ENCODE measurements at regions not wholly inside any gene's neighbourhood (a gene's known extent, or its start where the extent isn't known, plus 50 kb on each side); places are given as distances from the start of the nearest gene placed in this dataset.
A peak's percentile ranks its signal among the peaks of the same experiment; 100 is the strongest.
"Not testable (repeated sequence)": the region's sequence is repeated elsewhere in the genome, so short reads cannot be mapped to it uniquely, and the experiment has no call there.

DNA sequence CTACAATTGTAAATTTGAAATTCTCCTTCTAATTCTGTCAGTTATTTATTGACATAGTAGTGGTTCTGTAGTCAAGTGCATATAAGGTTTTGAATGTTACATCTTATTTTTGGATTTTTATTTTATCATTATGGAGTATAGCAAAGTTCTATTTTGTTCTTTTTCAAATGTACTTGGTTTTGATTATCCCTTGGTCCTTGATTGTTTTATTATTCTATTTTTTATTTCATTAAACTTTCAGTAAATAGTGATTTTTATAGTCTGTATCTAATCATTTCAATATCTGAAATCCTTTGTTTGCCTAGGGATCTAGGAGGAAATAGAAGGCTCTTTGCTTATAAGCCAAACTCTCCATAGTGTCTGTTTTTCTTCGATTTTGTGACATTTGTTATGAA, 87.8 kb downstream of the HFE start:
- no peak for DNase-seq

DNA sequence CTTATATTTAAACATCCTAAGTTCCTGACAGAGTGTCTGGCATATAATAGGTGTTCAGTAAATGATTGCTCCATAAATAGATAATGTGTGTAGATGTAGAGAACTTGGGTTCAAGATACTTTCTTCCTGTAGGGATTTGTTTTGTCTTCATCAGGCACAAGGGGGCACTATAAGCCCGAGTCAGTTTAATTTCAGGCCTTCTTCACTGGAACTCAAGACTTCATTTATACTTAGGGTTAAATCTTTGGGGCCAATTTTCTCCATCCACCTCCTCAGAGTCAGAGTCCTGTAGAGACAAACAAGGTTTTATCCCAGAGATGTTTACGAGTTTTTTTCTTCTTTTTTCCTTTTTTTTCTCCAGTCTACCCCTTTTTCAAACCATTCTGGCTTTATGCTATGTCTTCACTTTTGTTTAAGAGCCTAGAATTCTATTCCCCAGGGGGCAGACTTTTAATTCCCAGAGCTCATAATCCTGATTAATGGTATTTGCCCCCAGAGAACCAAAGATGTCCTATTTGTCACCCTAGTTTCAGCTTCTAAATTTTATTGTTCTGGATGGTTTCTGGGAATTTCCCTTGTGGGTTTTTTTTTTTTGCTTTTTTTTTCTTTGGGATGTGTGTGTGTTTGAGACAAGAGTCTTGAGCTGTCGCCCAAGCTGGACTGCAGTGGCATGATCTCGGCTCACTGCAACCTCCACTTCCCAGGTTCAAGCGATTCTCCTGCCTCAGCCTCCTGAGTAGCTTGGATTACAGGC, 88.4 kb downstream of the HFE start:
- peak in 1 of 2 donors; percentile 44 for DNase-seq

DNA sequence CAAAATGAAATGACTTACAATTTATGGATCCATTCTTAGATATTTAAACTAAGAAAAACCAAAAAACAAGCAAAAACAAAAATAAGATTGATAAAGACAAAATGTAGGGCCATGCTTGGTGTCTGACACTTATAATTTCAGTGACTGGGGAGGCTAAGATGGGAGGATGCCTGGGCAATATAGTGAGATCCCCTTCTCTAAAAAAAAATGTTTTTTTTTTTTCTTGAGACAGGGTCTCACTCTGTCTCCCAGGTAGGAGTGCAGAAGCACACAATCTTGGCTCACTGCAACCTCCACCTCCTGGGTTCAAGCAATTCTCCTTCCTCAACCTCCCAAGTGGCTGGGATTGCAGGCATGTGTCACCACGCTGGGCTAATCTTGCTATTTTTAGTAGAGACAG, 92.4 kb downstream of the HFE start:
- no peak for DNase-seq

DNA sequence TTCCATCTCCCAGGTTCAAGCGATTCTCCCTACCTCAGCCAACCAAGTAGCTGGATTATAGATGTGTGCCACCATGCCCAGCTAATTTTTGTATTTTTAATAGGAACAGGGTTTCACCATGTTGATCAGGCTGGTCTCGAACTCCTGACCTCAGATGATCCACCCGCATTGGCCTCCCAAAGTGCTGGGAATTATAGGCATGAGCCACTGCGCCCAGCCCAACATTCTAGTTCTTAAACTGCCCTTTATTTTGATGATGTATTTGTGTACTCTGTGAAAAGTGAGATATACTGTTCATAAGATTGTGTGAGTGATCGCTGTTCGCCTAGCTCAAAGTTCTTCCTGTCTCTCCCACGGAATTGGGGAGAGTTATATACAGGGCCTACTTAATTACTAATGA, 93.1 kb downstream of the HFE start:
- DNase-seq: no peak

DNA sequence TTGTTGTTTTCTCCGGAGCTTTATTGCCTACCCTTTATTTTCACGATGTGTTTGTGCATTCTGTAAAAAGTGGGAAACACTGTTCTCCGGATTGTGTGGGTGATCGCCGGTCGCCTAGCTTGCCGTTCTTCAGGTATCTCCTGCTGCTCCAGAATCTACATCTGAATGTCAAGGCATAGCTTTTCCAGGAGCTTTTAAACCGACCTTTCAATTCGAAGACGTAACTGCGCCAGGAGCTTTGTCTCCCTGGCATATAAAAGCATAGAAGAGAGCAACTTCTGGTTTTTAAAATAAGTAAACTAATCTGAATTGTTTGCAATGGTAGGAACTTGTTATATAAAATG, 96.0 kb downstream of the HFE start:
- no peak for DNase-seq

DNA sequence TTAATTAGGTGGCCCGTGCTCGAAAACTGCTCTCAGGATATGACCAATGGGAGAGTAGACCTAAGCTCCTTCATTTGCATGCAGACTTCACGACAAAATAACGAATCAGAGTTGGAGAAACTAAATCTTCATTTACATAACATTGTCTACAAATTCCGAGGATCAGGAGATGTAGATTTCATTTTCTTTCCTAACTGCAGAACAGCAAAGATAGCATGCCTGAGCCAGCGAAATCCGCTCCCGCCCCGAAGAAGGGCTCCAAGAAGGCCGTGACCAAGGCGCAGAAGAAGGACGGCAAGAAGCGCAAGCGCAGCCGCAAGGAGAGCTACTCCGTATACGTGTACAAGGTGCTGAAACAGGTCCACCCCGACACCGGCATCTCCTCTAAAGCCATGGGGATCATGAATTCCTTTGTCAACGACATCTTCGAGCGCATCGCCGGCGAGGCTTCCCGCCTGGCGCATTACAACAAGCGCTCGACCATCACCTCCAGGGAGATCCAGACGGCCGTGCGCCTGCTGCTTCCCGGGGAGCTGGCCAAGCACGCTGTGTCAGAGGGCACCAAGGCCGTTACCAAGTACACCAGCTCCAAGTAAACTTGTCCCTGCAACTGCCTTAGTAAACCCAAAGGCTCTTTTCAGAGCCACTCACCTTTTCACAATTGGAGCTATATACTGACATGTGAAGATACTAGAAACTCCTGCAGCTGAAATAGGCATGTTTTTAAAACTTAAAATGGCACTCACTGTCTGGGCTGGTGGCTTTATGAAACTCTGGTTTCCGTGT, 96.5 kb downstream of the HFE start:
- peak; percentile 55 to 60 for DNase-seq

DNA sequence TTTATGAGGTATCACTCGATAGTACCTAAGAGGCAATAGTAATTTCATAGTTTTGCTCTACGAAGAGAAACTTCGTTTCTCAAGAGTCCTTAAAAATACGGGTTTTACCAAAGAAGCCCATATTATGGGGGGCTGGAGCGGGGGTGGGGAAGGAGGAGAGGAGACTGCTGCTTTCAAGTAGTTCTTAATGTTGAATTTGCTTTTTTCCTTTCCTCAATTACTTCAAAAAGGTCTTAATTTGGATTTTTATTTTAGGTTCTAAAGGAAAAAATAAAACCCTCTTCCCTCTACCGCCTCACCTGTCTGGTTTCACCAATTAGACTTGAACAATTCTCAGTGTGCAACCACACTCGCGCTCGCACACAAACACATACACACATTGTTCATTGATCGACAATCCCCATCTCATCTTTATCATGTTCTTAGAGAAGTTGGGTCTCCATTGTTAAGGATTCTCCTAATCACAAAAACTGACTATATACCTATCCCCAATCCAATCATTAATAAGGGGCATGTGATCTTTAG, 97.2 kb downstream of the HFE start:
- DNase-seq: no peak

DNA sequence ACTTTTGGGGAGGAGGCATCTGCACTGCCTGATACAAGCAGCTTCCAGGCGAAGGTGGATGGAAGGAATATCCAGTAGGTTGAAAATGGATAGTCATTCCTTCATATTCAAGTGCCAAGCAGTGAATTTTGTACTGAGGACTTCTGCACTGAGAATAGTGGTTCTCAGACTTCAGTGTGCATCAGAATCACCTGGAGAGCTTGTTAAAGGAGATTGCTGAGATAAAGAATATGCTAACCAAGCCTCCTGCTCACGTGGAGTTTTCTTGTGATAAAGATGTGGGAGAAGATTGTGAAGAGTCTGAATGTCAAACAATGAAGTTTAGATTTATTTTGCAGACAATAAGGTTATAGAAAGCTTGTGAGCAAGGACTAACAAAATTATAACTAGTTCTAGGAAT, 97.8 kb downstream of the HFE start:
- DNase-seq: no peak

DNA sequence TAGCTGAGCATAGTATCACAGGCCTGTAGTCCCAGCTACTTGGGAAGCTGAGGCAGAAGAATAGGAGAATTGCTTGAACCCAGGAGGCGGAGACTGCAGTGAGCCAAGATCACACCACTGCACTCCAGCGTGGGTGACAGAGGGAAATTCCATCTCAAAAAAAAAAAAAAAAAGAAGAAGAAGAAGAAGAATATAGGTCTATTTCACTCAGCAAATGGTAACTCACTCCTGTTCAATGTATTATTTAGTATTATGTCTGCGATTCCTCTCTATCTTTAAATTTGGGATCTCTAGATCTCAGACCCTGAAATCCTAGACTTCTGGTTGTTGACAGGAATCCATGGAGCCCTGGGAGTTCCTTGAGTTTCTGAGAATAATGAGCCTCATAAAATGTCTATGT, 98.6 kb downstream of the HFE start:
- DNase-seq: no peak

DNA sequence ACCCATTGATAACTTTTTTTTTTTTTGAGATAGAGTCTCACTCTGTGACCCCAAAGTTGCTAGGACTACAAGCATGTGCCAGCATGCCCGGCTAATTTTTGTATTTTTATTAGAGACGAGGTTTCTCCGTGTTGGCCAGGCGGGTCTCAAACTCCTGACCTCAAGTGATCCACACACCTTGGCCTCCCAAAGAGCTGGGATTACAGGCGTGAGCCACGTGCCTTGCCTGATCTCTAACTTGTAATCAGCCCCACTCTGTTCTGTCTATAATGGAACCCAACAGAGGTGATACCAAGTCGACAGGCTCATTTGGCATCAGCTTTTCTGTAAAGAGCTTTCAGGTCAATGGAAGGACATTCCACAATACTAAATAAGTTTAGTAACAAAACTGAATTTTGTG, 99.4 kb downstream of the HFE start:
- DNase-seq: no peak

DNA sequence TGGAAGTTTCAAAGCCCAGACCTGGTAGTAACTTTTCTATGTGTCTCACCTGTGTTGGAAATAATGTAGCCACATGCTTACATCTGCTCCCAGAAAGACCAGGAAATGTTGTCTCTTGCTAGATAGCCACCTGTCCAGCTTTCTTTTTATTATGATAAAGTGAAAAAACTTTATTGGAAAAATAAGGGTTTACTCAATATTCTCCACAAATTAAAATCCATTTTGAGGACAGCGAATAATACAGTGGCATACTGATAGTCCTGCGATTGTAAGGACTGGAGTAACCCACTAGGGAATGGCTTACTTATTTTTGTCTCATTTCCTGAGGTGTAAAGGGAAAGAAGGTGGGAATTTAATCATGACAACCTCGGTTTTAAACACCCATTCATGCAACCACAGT, 100.1 kb downstream of the HFE start:
- no peak for DNase-seq

DNA sequence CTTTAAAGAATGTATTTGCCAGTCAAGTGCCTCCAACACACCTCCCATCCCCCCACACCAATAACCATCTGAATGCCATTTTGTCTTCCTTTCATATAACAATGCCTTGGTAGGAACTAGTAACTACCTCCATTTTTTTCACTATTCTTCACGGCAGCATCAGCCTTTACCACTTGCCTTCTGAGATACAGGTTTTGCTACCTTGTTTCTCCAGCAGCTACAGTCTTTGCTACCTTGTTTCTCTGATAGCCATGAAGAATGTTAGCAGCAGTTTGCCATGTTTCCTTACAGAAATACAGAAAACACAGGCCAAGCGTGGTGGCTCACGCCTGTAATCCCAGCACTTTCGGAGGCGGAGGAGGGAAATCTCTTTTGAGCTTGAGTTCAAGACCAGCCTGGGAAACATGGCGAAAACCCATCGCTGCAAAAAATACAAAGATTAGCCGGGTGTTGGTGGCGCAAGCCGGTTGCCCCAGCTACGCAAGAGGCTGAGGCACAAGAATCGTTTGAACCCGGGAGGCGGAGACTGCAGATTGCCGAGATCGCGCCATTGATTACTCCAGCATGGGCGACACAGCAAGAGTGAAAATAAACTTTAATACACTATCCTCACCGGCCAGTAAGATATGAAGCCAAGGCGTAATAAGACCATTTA, 100.9 kb downstream of the HFE start:
- peak; percentile 41 to 49 for DNase-seq

DNA sequence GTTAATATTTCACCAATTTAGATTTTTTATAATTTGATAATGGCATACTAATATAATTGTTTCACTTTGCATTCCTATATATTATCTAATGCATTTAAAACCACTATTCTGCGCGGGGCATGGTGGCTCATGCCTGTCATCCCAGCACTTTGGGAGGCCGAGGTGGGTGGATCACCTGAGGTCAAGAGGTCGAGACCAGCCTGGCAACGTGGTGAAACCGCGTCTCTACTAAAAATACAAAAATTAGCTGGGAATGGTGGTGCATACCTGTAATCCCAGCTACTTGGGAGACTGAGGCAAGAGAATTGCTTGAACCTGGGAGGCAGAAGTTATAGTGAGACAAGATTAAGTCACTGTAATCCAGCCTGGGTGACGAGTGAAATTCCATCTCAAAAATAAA, 104.3 kb downstream of the HFE start:
- not testable (repeated sequence) for DNase-seq

DNA sequence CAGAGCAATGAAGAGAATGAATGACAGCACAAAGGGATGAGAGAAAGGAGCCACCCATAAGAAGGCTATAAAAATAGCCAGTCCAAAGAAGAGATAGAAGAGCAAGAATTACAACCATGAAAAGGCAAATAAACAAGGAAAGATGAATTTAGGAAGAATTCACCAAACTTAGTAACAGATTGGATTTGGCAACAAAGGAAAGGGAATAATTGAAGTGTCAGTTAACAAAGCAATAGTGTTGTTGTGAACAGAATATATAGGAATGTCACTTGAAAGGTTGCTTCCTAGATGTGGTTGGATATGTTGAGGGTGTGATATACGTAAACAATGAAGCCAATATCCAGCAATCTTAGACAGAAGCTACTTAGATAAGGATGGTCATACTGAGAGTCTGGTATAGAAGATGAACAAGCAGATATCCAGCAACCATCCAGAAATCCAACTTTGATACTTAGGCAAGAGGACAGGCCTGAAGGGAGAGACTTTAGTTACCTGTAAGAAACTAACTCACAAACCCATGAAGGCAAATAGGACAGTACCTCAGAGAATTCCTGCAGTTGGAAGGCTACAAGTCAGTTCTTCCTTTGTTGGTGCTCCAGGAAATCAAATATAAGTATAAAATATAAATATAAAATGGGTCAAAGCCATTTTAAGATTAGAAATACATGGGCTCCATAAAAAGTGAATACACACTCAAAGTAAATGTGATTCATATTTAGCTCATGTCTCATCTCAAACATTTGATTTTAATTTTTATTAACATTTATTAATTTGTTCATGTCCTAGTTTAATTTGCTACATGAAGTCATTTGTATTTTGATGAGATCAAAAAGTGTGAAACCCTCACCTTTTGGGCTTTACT, 106.5 kb downstream of the HFE start:
- no peak for DNase-seq

DNA sequence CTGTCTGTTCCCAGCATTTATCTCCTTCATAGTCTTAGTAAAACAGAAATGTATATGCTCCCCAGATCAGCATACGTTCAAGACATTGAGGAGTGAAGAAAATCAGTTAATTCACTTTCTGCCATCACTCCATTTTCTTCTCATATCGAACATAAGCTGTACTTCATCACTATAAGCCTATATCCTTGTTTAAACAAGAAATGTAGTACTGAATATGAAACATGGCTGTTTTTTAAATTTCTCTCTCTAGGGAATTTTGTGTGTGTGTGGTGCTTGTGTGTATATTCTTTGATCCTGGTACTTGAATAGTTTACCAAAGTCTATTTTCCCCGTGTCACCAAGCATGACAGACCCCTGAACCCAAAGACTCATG, 107.1 kb downstream of the HFE start:
- no peak for DNase-seq

DNA sequence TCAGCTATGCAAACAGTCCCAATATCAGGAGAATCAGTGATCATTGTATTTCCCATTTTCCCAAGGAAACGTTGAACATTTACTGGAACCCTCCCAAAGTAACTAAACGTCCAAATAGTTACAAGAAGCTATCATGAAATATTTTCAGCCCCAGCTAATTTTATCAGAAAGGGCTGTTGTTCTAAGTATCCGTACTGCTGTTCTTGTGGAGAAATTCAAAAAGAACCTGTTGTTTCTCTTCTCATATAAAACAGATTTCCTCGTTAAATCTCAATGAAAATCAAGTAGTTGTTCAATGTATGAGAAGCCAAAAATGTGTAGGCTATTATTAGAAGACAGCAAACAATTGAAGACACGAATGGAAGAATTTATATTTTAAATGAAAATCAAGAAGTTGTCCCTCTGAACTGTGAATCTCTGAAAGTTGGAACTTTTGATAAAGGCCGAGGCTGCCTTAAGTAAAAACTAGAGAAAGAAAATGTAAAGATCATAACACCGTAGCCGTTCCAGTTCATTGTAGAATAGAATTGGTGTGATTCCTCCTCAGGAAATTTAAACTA, 107.7 kb downstream of the HFE start:
- no peak for DNase-seq

DNA sequence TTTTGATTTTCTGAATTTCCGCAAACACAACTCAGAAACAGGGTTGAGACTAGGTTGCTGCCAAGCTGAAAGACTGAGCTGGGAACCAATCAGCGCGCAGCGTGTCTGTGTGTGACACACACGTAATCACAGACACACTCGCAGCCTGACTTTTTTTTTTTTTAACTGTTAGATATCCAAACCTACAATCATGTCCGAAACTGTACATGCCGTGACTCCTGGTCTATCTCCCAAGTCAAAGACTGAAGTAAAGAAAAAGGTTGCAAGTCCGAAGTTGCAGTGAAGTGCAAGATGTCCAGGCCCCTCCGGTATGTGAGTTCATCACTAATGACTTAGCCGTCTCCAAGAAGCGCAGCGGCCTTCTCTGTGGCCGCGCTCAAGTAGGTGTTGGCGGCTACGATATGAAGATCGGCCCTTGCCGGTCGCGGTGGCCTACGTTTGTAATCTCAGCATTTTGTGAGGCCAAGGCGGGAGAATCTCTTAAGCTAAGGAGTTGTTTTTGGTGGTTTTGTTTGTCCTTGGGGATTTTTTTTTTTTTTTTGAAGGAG, 108.2 kb downstream of the HFE start:
- peak; percentile 57 to 61 for DNase-seq

DNA sequence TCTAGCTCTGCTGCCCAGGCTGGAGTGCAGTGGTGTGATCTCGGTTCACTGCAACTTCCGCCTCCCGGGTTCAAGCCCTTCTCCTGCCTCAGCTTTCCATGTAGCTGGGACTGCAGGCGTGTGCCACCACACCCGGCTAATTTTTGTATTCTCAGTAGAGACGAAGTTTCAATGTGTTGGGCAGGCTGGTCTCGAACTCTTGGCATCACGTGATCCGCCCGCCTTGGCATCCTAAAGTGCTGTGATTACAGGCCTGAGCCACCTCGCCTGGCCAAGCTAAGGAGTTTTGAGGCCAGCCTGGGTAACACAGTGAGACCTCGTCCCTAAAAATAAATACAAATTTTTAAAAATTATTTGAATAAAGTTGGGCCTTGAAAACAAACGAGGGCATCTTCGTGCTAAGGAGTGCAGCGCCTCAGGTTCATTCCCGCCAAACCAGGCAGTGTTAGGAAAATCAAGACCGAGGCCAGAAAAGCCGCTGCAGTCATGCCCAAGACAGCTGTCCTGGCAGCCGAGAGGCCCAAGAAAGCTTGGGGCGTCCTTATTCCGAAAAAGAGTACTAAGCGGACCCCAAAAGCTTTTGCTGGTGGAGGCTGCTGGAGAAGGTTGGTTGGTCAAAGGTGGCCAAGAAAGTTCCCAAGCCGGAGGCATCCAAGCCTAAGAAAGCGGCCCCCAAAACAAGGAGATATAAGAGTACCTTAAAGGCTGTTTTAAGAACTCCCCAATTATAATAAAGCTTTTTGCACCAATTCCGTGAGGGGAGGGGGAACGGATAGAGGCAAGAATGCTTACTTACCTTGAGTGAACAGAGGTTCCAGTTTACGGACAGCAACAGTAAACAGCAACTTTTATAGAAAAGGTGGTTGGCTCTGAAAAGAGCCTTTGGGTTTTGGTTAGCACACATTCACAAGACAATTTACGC, 109.0 kb downstream of the HFE start:
- peak; percentile 35 to 49 for DNase-seq

DNA sequence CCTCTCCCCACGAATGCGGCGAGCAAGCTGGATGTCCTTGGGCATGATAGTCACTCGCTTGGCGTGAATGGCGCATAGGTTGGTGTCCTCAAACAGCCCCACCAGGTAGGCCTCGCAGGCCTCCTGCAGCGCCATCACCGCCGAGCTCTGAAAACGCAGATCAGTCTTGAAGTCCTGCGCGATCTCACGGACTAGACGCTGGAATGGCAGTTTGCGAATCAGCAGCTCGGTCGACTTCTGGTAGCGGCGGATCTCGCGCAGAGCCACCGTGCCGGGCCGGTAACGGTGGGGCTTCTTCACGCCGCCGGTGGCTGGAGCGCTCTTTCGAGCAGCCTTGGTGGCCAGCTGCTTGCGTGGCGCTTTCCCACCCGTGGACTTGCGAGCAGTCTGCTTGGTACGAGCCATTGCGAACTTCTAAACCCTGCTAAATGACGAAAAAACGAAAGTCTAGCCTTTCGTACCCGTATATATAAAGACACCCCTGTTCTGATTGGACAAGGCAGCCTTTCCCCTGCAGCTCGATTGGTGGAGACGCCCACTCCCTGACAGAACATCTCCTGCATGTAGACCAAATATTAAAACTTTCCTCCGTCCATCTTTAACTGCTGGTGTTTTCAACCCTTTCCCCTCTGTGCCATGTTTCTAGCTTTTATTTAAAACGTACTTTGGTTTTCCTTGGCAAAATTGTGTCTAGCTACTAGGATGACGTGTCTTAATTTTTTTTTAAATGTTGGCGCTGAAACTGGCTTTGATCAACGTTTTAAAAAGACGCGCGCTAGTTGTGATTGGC, 109.8 kb downstream of the HFE start:
- peak; percentile 63 to 65 for DNase-seq

DNA sequence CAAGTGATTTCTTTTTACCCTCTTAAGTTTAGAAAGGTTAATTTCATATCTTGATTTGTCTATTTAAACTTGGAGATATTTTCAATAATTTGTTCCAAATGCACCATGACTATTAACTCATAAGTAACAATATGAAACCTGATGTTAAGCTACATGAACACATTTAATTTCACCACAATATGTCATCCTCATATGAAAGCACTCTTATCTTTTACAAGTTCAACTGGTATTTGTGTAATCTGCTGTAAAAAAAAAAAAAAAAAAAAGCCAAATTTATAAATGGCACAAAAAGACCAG, 110.4 kb downstream of the HFE start:
- no peak for DNase-seq

All from stimulated activated CD4-positive, alpha-beta T cell treated with anti-CD3 and anti-CD28 coated beads, Interleukin-2, amount 100 ng/mL, for 48 hours (primary cell).